ENCODE measurements at regions not wholly inside any gene's neighbourhood (a gene's known extent, or its start where the extent isn't known, plus 50 kb on each side); places are given as distances from the start of the nearest gene placed in this dataset.

GRCh38 chr7:94250124-94250523 is 144.6 kb upstream of the COL1A2 start:
- Mint-ChIP-seq H3K27me3 (peaks cover 0 to 4% of the 10 kb centered on the region in 2 donors), H3K9me3 (no peaks in the 10 kb centered on the region), H3K36me3 (no peaks in the 10 kb centered on the region), H3K4me3 (no peak overlapping the region), H3K27ac (no peak overlapping the region), H3K4me1 (no peaks in the 10 kb centered on the region)
- 80% methylated on average over 1 of the region's 2 CpGs for WGBS (ENCODE audit: insufficient coverage)
- H3K4me3 ChIP-seq (ENCODE audit: control insufficient read depth in 1 of 2, extremely low read depth in 1 of 2, low read length in 1 of 2): no peak overlapping the region
- ATAC-seq (replicated peaks in 1 of 4) (no peak), DNase-seq (no peak)
- no peaks in the 10 kb centered on the region for H3K36me3 ChIP-seq (ENCODE audit: control insufficient read depth in 2 of 2, extremely low read depth in 1 of 2, insufficient read depth in 1 of 2, low read length in 1 of 2)
- no peaks in the 10 kb centered on the region for H3K9me3 ChIP-seq
- POLR2A ChIA-PET: no interaction called here
- CTCF ChIA-PET: no interaction called here
- H3K27ac ChIP-seq (ENCODE audit: low read length): no peak overlapping the region
- H3K4me1 ChIP-seq (ENCODE audit: control insufficient read depth in 1 of 2, extremely low read depth in 1 of 2, insufficient read depth in 2 of 2, low read length in 2 of 2): no peaks in the 10 kb centered on the region
- no peaks in the 10 kb centered on the region for H3K27me3 ChIP-seq (replicated peaks in 1 of 2; ENCODE audit: control insufficient read depth in 2 of 2, extremely low read depth in 1 of 2, insufficient read depth in 2 of 2, low read length in 1 of 2)

GRCh38 chr7:94250987-94251386 is 143.7 kb upstream of the COL1A2 start:
- Histone ChIP-seq H3K27ac (ENCODE audit: low read length) (no peak overlapping the region), H3K4me3 (ENCODE audit: control insufficient read depth in 1 of 2, extremely low read depth in 1 of 2, low read length in 1 of 2) (no peak overlapping the region), H3K27me3 (replicated peaks in 1 of 2; ENCODE audit: control insufficient read depth in 2 of 2, extremely low read depth in 1 of 2, insufficient read depth in 2 of 2, low read length in 1 of 2) (no peaks in the 10 kb centered on the region), H3K4me1 (ENCODE audit: control insufficient read depth in 1 of 2, extremely low read depth in 1 of 2, insufficient read depth in 2 of 2, low read length in 2 of 2) (no peaks in the 10 kb centered on the region), H3K9me3 (no peaks in the 10 kb centered on the region), H3K36me3 (ENCODE audit: control insufficient read depth in 2 of 2, extremely low read depth in 1 of 2, insufficient read depth in 1 of 2, low read length in 1 of 2) (no peaks in the 10 kb centered on the region)
- POLR2A ChIA-PET: no interaction called here
- WGBS (ENCODE audit: insufficient coverage): no CpG with 5 or more reads among the region's 1 CpG
- no peaks in the 10 kb centered on the region for H3K9me3 Mint-ChIP-seq
- no peak overlapping the region for H3K4me3 Mint-ChIP-seq
- H3K27ac Mint-ChIP-seq: no peak overlapping the region
- CTCF ChIA-PET: no interaction called here
- H3K27me3 Mint-ChIP-seq: peaks cover 0 to 4% of the 10 kb centered on the region in 2 donors
- H3K4me1 Mint-ChIP-seq: no peaks in the 10 kb centered on the region
- DNase-seq: no peak
- no peak for ATAC-seq (replicated peaks in 1 of 4)
- no peaks in the 10 kb centered on the region for H3K36me3 Mint-ChIP-seq

GRCh38 chr7:94252124-94252523 is 142.6 kb upstream of the COL1A2 start:
- no peaks in the 10 kb centered on the region for H3K4me1 ChIP-seq (ENCODE audit: control insufficient read depth in 1 of 2, extremely low read depth in 1 of 2, insufficient read depth in 2 of 2, low read length in 2 of 2)
- H3K9me3 Mint-ChIP-seq: no peaks in the 10 kb centered on the region
- no peaks in the 10 kb centered on the region for H3K27me3 ChIP-seq (replicated peaks in 1 of 2; ENCODE audit: control insufficient read depth in 2 of 2, extremely low read depth in 1 of 2, insufficient read depth in 2 of 2, low read length in 1 of 2)
- no CpG with 5 or more reads among the region's 1 CpG for WGBS (ENCODE audit: insufficient coverage)
- H3K36me3 Mint-ChIP-seq: no peaks in the 10 kb centered on the region
- ChIA-PET POLR2A (interaction anchor here in 1 of 2 donors (0.6 kb wide), 1 partner anchor 46 kb away, joined by 3 read pairs; no protein-coding TSS in a partner anchor), CTCF (no interaction called here)
- H3K27ac Mint-ChIP-seq: no peak overlapping the region
- no peaks in the 10 kb centered on the region for H3K9me3 ChIP-seq
- no peaks in the 10 kb centered on the region for H3K4me1 Mint-ChIP-seq
- no peaks in the 10 kb centered on the region for H3K27me3 Mint-ChIP-seq
- H3K4me3 Mint-ChIP-seq: no peak overlapping the region
- no peak for DNase-seq
- H3K36me3 ChIP-seq (ENCODE audit: control insufficient read depth in 2 of 2, extremely low read depth in 1 of 2, insufficient read depth in 1 of 2, low read length in 1 of 2): no peaks in the 10 kb centered on the region
- H3K27ac ChIP-seq (ENCODE audit: low read length): no peak overlapping the region
- no peak for ATAC-seq (replicated peaks in 1 of 4)
- H3K4me3 ChIP-seq (ENCODE audit: control insufficient read depth in 1 of 2, extremely low read depth in 1 of 2, low read length in 1 of 2): no peak overlapping the region

GRCh38 chr7:94252971-94253370 is 141.7 kb upstream of the COL1A2 start:
- CTCF ChIA-PET: no interaction called here
- Mint-ChIP-seq H3K9me3 (no peaks in the 10 kb centered on the region), H3K27ac (no peak overlapping the region), H3K4me1 (no peaks in the 10 kb centered on the region), H3K4me3 (no peak overlapping the region), H3K36me3 (no peaks in the 10 kb centered on the region), H3K27me3 (peaks cover 0 to 7% of the 10 kb centered on the region in 2 donors)
- Histone ChIP-seq H3K9me3 (no peaks in the 10 kb centered on the region), H3K4me3 (ENCODE audit: control insufficient read depth in 1 of 2, extremely low read depth in 1 of 2, low read length in 1 of 2) (no peak overlapping the region), H3K27me3 (replicated peaks in 1 of 2; ENCODE audit: control insufficient read depth in 2 of 2, extremely low read depth in 1 of 2, insufficient read depth in 2 of 2, low read length in 1 of 2) (no peaks in the 10 kb centered on the region), H3K27ac (ENCODE audit: low read length) (no peak overlapping the region), H3K36me3 (ENCODE audit: control insufficient read depth in 2 of 2, extremely low read depth in 1 of 2, insufficient read depth in 1 of 2, low read length in 1 of 2) (no peaks in the 10 kb centered on the region), H3K4me1 (ENCODE audit: control insufficient read depth in 1 of 2, extremely low read depth in 1 of 2, insufficient read depth in 2 of 2, low read length in 2 of 2) (no peaks in the 10 kb centered on the region)
- DNase-seq: no peak
- POLR2A ChIA-PET: no interaction called here
- ATAC-seq (replicated peaks in 1 of 4): no peak

GRCh38 chr7:94253686-94254085 is 141.0 kb upstream of the COL1A2 start:
- Mint-ChIP-seq H3K27me3 (peaks cover 0 to 7% of the 10 kb centered on the region in 2 donors), H3K36me3 (no peaks in the 10 kb centered on the region), H3K4me1 (no peaks in the 10 kb centered on the region), H3K27ac (no peak overlapping the region), H3K9me3 (no peaks in the 10 kb centered on the region), H3K4me3 (no peak overlapping the region)
- POLR2A ChIA-PET: no interaction called here
- CTCF ChIA-PET: no interaction called here
- Histone ChIP-seq H3K27me3 (replicated peaks in 1 of 2; ENCODE audit: control insufficient read depth in 2 of 2, extremely low read depth in 1 of 2, insufficient read depth in 2 of 2, low read length in 1 of 2) (no peaks in the 10 kb centered on the region), H3K4me3 (ENCODE audit: control insufficient read depth in 1 of 2, extremely low read depth in 1 of 2, low read length in 1 of 2) (no peak overlapping the region), H3K36me3 (ENCODE audit: control insufficient read depth in 2 of 2, extremely low read depth in 1 of 2, insufficient read depth in 1 of 2, low read length in 1 of 2) (no peaks in the 10 kb centered on the region), H3K4me1 (ENCODE audit: control insufficient read depth in 1 of 2, extremely low read depth in 1 of 2, insufficient read depth in 2 of 2, low read length in 2 of 2) (no peaks in the 10 kb centered on the region), H3K27ac (ENCODE audit: low read length) (no peak overlapping the region), H3K9me3 (no peaks in the 10 kb centered on the region)
- DNase-seq (no peak), ATAC-seq (replicated peaks in 1 of 4) (no peak)
- WGBS (ENCODE audit: insufficient coverage): no CpG with 5 or more reads among the region's 1 CpG

GRCh38 chr7:94258418-94259300 is 136.0 kb upstream of the COL1A2 start:
- H3K9me3 ChIP-seq: no peaks in the 10 kb centered on the region
- POLR2A ChIA-PET: no interaction called here
- no peaks in the 10 kb centered on the region for H3K4me1 Mint-ChIP-seq
- no peak overlapping the region for H3K27ac Mint-ChIP-seq
- WGBS (ENCODE audit: insufficient coverage): 78% methylated on average over 2 of the region's 11 CpGs
- no peak for DNase-seq
- peaks cover 6 to 10% of the 10 kb centered on the region in 2 donors for H3K27me3 Mint-ChIP-seq
- no peaks in the 10 kb centered on the region for H3K27me3 ChIP-seq (replicated peaks in 1 of 2; ENCODE audit: control insufficient read depth in 2 of 2, extremely low read depth in 1 of 2, insufficient read depth in 2 of 2, low read length in 1 of 2)
- CTCF ChIA-PET: no interaction called here
- no peaks in the 10 kb centered on the region for H3K9me3 Mint-ChIP-seq
- ATAC-seq (replicated peaks in 1 of 4): no peak
- no peaks in the 10 kb centered on the region for H3K4me1 ChIP-seq (ENCODE audit: control insufficient read depth in 1 of 2, extremely low read depth in 1 of 2, insufficient read depth in 2 of 2, low read length in 2 of 2)
- H3K4me3 Mint-ChIP-seq: no peak overlapping the region
- H3K36me3 Mint-ChIP-seq: no peaks in the 10 kb centered on the region
- H3K36me3 ChIP-seq (ENCODE audit: control insufficient read depth in 2 of 2, extremely low read depth in 1 of 2, insufficient read depth in 1 of 2, low read length in 1 of 2): no peaks in the 10 kb centered on the region
- no peak overlapping the region for H3K4me3 ChIP-seq (ENCODE audit: control insufficient read depth in 1 of 2, extremely low read depth in 1 of 2, low read length in 1 of 2)
- H3K27ac ChIP-seq (ENCODE audit: low read length): no peak overlapping the region

GRCh38 chr7:94261067-94261466 is 133.6 kb upstream of the COL1A2 start:
- no peaks in the 10 kb centered on the region for H3K36me3 Mint-ChIP-seq
- H3K4me3 Mint-ChIP-seq: no peak overlapping the region
- Histone ChIP-seq H3K27ac (ENCODE audit: low read length) (no peak overlapping the region), H3K27me3 (replicated peaks in 1 of 2; ENCODE audit: control insufficient read depth in 2 of 2, extremely low read depth in 1 of 2, insufficient read depth in 2 of 2, low read length in 1 of 2) (no peaks in the 10 kb centered on the region), H3K4me1 (ENCODE audit: control insufficient read depth in 1 of 2, extremely low read depth in 1 of 2, insufficient read depth in 2 of 2, low read length in 2 of 2) (no peaks in the 10 kb centered on the region), H3K36me3 (ENCODE audit: control insufficient read depth in 2 of 2, extremely low read depth in 1 of 2, insufficient read depth in 1 of 2, low read length in 1 of 2) (no peaks in the 10 kb centered on the region), H3K9me3 (no peaks in the 10 kb centered on the region), H3K4me3 (ENCODE audit: control insufficient read depth in 1 of 2, extremely low read depth in 1 of 2, low read length in 1 of 2) (no peak overlapping the region)
- H3K4me1 Mint-ChIP-seq: no peaks in the 10 kb centered on the region
- POLR2A ChIA-PET: no interaction called here
- CTCF ChIA-PET: no interaction called here
- DNase-seq (no peak), ATAC-seq (replicated peaks in 1 of 4) (no peak)
- H3K9me3 Mint-ChIP-seq: no peaks in the 10 kb centered on the region
- H3K27me3 Mint-ChIP-seq: peaks cover 6 to 10% of the 10 kb centered on the region in 2 donors
- WGBS (ENCODE audit: insufficient coverage): 33% methylated on average over 2 of the region's 6 CpGs
- no peak overlapping the region for H3K27ac Mint-ChIP-seq
